HG03432 (cell line): ENCODE measurements at regions not wholly inside any gene's neighbourhood (a gene's known extent, or its start where the extent isn't known, plus 50 kb on each side); places are given as distances from the start of the nearest gene placed in this dataset.
A peak's percentile ranks its signal among the peaks of the same experiment; 100 is the strongest.

Source experiments
- ATAC-seq: cut with Tn5 transposase; IDR thresholded peaks from one replicate; pipeline ENCODE4 v1.9.1; 2021; ENCODE audit warnings: mild to moderate bottlenecking, moderate library complexity; ENCODE audit not compliant: unreplicated experiment

- no peak for ATAC-seq
These were observed 243.7 kb upstream of the BMPER start for GRCh38 chr7:33661430-33662160.

GRCh38 chr7:33666531-33666930 lies 238.8 kb upstream of the BMPER start:
- ATAC-seq, result no peak

GRCh38 chr7:33667196-33667595 lies 238.1 kb upstream of the BMPER start:
- ATAC-seq, result no peak

- ATAC-seq, result no peak
These were observed 236.1 kb upstream of the BMPER start for GRCh38 chr7:33669251-33669670.

- ATAC-seq, result peak; percentile 75
These were observed 233.6 kb upstream of the BMPER start for GRCh38 chr7:33671531-33672262.

GRCh38 chr7:33673029-33673700 lies 232.2 kb upstream of the BMPER start:
- no peak for ATAC-seq

GRCh38 chr7:33674804-33675411 lies 230.4 kb upstream of the BMPER start:
- ATAC-seq, result peak; percentile 51

GRCh38 chr7:33677556-33677955 lies 227.8 kb upstream of the BMPER start:
- ATAC-seq, result no peak

GRCh38 chr7:33678569-33679335 lies 226.6 kb upstream of the BMPER start:
- ATAC-seq, result no peak

GRCh38 chr7:33680682-33681081 lies 224.7 kb upstream of the BMPER start:
- no peak for ATAC-seq

- no peak for ATAC-seq
These were observed 219.8 kb upstream of the BMPER start for GRCh38 chr7:33685503-33685902.

GRCh38 chr7:33685981-33686683 lies 219.2 kb upstream of the BMPER start:
- ATAC-seq, result no peak

- no peak for ATAC-seq
These were observed 217.7 kb upstream of the BMPER start for GRCh38 chr7:33687625-33688024.

GRCh38 chr7:33691180-33691579 lies 214.2 kb upstream of the BMPER start:
- ATAC-seq, result no peak

GRCh38 chr7:33692956-33693355 lies 212.4 kb upstream of the BMPER start:
- ATAC-seq, result no peak

- ATAC-seq, result no peak
These were observed 211.3 kb upstream of the BMPER start for GRCh38 chr7:33694006-33694405.

- no peak for ATAC-seq
These were observed 207.7 kb upstream of the BMPER start for GRCh38 chr7:33697616-33698015.

GRCh38 chr7:33698041-33698440 lies 207.3 kb upstream of the BMPER start:
- ATAC-seq, result no peak

- no peak for ATAC-seq
These were observed 206.6 kb upstream of the BMPER start for GRCh38 chr7:33698692-33699128.
